WTC11 (cell line): ENCODE measurements at regions not wholly inside any gene's neighbourhood (a gene's known extent, or its start where the extent isn't known, plus 50 kb on each side); places are given as distances from the start of the nearest gene placed in this dataset.

Experiments used
- ATAC-seq: fragments of 200-7000 bp; cut with Tn5 transposase; 2 replicates; pipeline ENCODE4 v1.10.0; 2021; ENCODE audit warnings: mild to moderate bottlenecking, moderate library complexity
- CTCF ChIA-PET: fragments of 300-600 bp; sonication (Branson Sonifier 250); formaldehyde crosslinking; loops from one replicate; lab custom pipeline; 2021; ENCODE audit warnings: antibody characterized with exemption; lab: Charles Lee
- POLR2A ChIA-PET: fragments of 350-600 bp; sonication (Branson Sonifier 250); formaldehyde crosslinking; loops from one replicate; lab custom pipeline; 2021; ENCODE audit warnings: antibody characterized with exemption; lab: Charles Lee
- DNase-seq: peaks from one replicate; pipeline ENCODE4 v3.0.0; 2021; ENCODE audit warnings: low spot score
- H3K27ac Mint-ChIP-seq: 2 replicates; pipeline ENCODE4 v1.8.0; 2021; ENCODE audit warnings: mixed read lengths
- H3K27me3 Mint-ChIP-seq: 2 replicates; pipeline ENCODE4 v1.8.0; 2021; ENCODE audit warnings: low read depth, mild to moderate bottlenecking, moderate library complexity, mixed read lengths
- H3K36me3 Mint-ChIP-seq: 2 replicates; pipeline ENCODE4 v1.8.0; 2021; ENCODE audit warnings: mixed read lengths
- H3K4me1 Mint-ChIP-seq: 2 replicates; pipeline ENCODE4 v1.8.0; 2022; ENCODE audit warnings: mixed read lengths
- H3K4me3 Mint-ChIP-seq: 2 replicates; pipeline ENCODE4 v1.8.0; 2021; ENCODE audit warnings: mild to moderate bottlenecking, moderate library complexity, mixed read lengths
- H3K9me3 Mint-ChIP-seq: 2 replicates; pipeline ENCODE4 v1.8.0; 2021; ENCODE audit warnings: mixed read lengths
- ESRRA ChIP-seq: sonication (generic); formaldehyde crosslinking; IDR thresholded peaks from 2 replicates; pipeline ENCODE4 v1.8.1; 2022; ENCODE audit warnings: mild to moderate bottlenecking, missing genetic modification reagents, borderline replicate concordance
- FOXJ3 ChIP-seq: sonication (generic); formaldehyde crosslinking; IDR thresholded peaks from 2 replicates; pipeline ENCODE4 v1.9.0; 2021; ENCODE audit warnings: missing genetic modification reagents, mild to moderate bottlenecking, borderline replicate concordance
- IRF2 ChIP-seq: sonication (generic); formaldehyde crosslinking; IDR thresholded peaks from 2 replicates; pipeline ENCODE4 v1.8.0; 2022; ENCODE audit warnings: low read depth, missing genetic modification reagents, borderline replicate concordance
- NFATC4 ChIP-seq: fragments of 250-450 bp; sonication (Bioruptor Pico); IDR thresholded peaks from 2 replicates; pipeline ENCODE4 v1.9.0; 2021; ENCODE audit warnings: mild to moderate bottlenecking
- SMAD4 ChIP-seq: sonication (generic); formaldehyde crosslinking; IDR thresholded peaks from 2 replicates; pipeline ENCODE4 v1.8.0; 2022; ENCODE audit warnings: mild to moderate bottlenecking, missing genetic modification reagents
- SOX15 ChIP-seq: fragments of 250-450 bp; sonication (Bioruptor Pico); IDR thresholded peaks from 2 replicates; pipeline ENCODE4 v1.9.0; 2021; ENCODE audit warnings: mild to moderate bottlenecking
- TEAD4 ChIP-seq: sonication (generic); formaldehyde crosslinking; IDR thresholded peaks from 2 replicates; pipeline ENCODE4 v1.8.0; 2022; ENCODE audit warnings: mild to moderate bottlenecking, missing genetic modification reagents
- ZBTB21 ChIP-seq: sonication (generic); formaldehyde crosslinking; IDR thresholded peaks from 2 replicates; pipeline ENCODE4 v1.8.1; 2023; ENCODE audit warnings: mild to moderate bottlenecking, missing genetic modification reagents, borderline replicate concordance
- ZNF219 ChIP-seq: sonication (generic); formaldehyde crosslinking; IDR thresholded peaks from 2 replicates; pipeline ENCODE4 v1.8.0; 2023; ENCODE audit warnings: missing genetic modification reagents, mild to moderate bottlenecking, borderline replicate concordance
- TF ChIP-seq, protein P1 (sequence below): fragments of 250-450 bp; sonication (Bioruptor Pico); IDR thresholded peaks from 2 replicates; pipeline ENCODE4 v1.9.0; 2021; ENCODE audit warnings: moderate library complexity, mild to moderate bottlenecking, inconsistent platforms, borderline replicate concordance
- TF ChIP-seq, protein P2 (sequence below): sonication (generic); formaldehyde crosslinking; IDR thresholded peaks from 2 replicates; pipeline ENCODE4 v1.8.0; 2022; ENCODE audit warnings: mild to moderate bottlenecking, missing genetic modification reagents
- TF ChIP-seq, protein P3 (sequence below): sonication (generic); formaldehyde crosslinking; IDR thresholded peaks from 2 replicates; pipeline ENCODE4 v1.8.1; 2023; ENCODE audit warnings: mild to moderate bottlenecking, missing genetic modification reagents, borderline replicate concordance

DNA sequence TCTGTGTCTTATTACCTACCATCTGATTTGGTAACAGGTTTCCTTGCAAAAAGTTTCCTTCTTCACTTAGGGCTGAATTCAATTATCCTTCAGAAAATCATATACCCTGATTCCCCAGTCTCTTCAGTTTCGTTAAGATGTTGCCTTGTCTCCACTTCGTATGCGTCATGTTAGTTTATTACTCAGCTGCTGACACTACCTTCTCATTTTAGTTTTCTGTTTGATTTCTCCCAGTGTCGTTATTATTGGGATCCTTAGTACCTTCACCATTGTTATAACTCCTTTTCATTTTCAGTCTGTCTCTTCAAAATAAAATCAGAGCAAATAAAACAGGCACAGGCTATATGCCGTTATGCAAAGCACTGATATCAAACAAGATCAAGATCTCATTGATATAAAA is 87.5 kb upstream of the RBPJ start:
- ATAC-seq: no peak
- no peaks in the 10 kb centered on the region for H3K27me3 Mint-ChIP-seq
- POLR2A ChIA-PET: no interaction called here
- no peaks in the 10 kb centered on the region for H3K36me3 Mint-ChIP-seq
- H3K4me3 Mint-ChIP-seq: no peak overlapping the region
- peaks cover 12% of the 10 kb centered on the region for H3K4me1 Mint-ChIP-seq
- H3K27ac Mint-ChIP-seq: no peak overlapping the region
- TF ChIP-seq SOX15 (CRISPR knock-in tag): no peak
- H3K9me3 Mint-ChIP-seq: peaks cover 5% of the 10 kb centered on the region
- CTCF ChIA-PET: no interaction called here
- no peak for DNase-seq

DNA sequence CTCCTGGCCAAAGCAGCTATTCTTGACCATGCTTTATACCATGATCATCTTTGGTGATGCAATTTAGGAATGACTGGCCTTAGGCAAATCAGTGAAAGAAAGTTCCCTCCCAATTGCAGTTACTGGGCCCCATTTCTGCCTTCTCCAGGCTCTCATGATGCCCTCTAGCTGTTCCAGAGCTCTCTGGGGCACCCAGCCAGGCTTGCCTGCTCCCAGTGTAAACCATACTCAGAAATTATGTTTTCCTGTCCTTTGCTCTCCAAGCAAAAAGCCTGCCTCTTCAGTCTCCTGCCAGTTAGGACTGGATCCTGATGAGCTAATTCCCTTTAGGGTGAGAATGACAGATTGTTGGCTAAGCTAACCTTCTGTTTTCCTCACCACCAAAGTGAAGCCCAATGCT is 85.3 kb upstream of the RBPJ start:
- no peaks in the 10 kb centered on the region for H3K36me3 Mint-ChIP-seq
- CTCF ChIA-PET: interaction anchor here (1.0 to 1.1 kb wide), 2 partner anchors 74 to 90 kb away, joined by 3 read pairs; no protein-coding TSS in a partner anchor
- TF ChIP-seq ESRRA (CRISPR knock-in tag): no peak
- TF ChIP-seq TEAD4 (CRISPR knock-in tag): no peak
- TF ChIP-seq, protein P1, sequence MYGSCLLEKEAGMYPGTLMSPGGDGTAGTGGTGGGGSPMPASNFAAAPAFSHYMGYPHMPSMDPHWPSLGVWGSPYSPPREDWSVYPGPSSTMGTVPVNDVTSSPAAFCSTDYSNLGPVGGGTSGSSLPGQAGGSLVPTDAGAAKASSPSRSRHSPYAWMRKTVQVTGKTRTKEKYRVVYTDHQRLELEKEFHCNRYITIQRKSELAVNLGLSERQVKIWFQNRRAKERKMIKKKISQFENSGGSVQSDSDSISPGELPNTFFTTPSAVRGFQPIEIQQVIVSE (CRISPR knock-in tag): no peak
- no peak for TF ChIP-seq FOXJ3
- no peak for TF ChIP-seq SMAD4 (CRISPR knock-in tag)
- DNase-seq: no peak
- H3K27ac Mint-ChIP-seq: no peak overlapping the region
- POLR2A ChIA-PET: no interaction called here
- no peaks in the 10 kb centered on the region for H3K27me3 Mint-ChIP-seq
- H3K4me1 Mint-ChIP-seq: peaks cover 30% of the 10 kb centered on the region
- peaks cover 5% of the 10 kb centered on the region for H3K9me3 Mint-ChIP-seq
- no peak overlapping the region for H3K4me3 Mint-ChIP-seq
- 0 out of 2 replicates have a peak, but pooled peaks have one; percentile 12 for ATAC-seq

DNA sequence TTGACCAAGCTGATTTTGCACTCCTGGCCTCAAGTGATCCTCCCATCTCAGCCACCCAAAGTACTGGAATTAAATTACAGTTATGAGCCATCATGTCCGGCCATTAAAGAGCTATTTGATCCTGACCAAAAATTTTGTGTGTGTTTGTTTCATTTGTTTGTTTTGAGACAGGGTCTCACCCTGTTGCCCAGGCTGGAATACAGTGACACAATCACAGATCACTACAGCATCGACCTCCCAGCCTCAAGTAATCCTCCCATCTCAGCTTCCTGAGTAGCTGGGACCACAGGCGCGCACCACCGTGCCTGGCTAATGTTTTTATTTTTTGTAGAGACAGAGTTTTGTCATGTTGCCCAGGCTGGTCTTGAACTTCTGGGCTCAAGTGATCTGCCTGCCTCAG is 82.9 kb upstream of the RBPJ start:
- no peaks in the 10 kb centered on the region for H3K27me3 Mint-ChIP-seq
- DNase-seq: no peak
- CTCF ChIA-PET: interaction anchor here (0.6 to 1.6 kb wide), 5 partner anchors 87 to 250 kb away, joined by 3 to 7 read pairs (median 3); no protein-coding TSS in a partner anchor
- no peak for ATAC-seq
- no peak overlapping the region for H3K27ac Mint-ChIP-seq
- POLR2A ChIA-PET: interaction anchor here (0.6 kb wide), 1 partner anchor 861 kb away, joined by 4 read pairs; the partner anchor contains the start of gene ANAPC4
- no peak for TF ChIP-seq IRF2 (CRISPR knock-in tag)
- TF ChIP-seq, protein P2, sequence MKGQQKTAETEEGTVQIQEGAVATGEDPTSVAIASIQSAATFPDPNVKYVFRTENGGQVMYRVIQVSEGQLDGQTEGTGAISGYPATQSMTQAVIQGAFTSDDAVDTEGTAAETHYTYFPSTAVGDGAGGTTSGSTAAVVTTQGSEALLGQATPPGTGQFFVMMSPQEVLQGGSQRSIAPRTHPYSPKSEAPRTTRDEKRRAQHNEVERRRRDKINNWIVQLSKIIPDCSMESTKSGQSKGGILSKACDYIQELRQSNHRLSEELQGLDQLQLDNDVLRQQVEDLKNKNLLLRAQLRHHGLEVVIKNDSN (CRISPR knock-in tag): no peak
- TF ChIP-seq, all 79 proteins: peak for 0
- no peak overlapping the region for H3K4me3 Mint-ChIP-seq
- H3K36me3 Mint-ChIP-seq: no peaks in the 10 kb centered on the region
- peaks cover 5% of the 10 kb centered on the region for H3K9me3 Mint-ChIP-seq
- peaks cover 27% of the 10 kb centered on the region for H3K4me1 Mint-ChIP-seq

DNA sequence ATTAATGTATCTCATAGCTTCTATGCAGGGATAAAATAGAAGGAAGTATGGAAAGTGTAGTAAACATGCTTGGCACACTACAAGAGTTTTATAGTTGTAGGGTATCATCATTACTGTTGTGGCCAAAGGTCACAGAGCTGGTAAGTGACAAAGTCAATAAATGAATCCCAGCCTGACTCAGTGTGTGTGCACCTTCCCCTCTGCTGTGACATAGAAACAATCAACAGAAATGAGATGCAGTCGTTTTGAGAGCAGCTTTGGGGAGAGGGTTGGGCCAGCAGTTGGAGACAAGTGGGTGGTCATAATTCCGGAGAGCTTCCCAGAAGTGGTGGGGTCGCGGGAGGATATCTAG is 82.4 kb upstream of the RBPJ start:
- CTCF ChIA-PET: interaction anchor here (0.6 to 1.6 kb wide), 5 partner anchors 87 to 250 kb away, joined by 3 to 7 read pairs (median 3); no protein-coding TSS in a partner anchor
- H3K4me3 Mint-ChIP-seq: peak overlapping the region; percentile 10
- no peaks in the 10 kb centered on the region for H3K36me3 Mint-ChIP-seq
- no peak for DNase-seq
- peaks cover 27% of the 10 kb centered on the region for H3K4me1 Mint-ChIP-seq
- TF ChIP-seq ZBTB21 (CRISPR knock-in tag): no peak
- no peak for TF ChIP-seq SOX15 (CRISPR knock-in tag)
- TF ChIP-seq ZNF219 (CRISPR knock-in tag): no peak
- TF ChIP-seq, protein P3, sequence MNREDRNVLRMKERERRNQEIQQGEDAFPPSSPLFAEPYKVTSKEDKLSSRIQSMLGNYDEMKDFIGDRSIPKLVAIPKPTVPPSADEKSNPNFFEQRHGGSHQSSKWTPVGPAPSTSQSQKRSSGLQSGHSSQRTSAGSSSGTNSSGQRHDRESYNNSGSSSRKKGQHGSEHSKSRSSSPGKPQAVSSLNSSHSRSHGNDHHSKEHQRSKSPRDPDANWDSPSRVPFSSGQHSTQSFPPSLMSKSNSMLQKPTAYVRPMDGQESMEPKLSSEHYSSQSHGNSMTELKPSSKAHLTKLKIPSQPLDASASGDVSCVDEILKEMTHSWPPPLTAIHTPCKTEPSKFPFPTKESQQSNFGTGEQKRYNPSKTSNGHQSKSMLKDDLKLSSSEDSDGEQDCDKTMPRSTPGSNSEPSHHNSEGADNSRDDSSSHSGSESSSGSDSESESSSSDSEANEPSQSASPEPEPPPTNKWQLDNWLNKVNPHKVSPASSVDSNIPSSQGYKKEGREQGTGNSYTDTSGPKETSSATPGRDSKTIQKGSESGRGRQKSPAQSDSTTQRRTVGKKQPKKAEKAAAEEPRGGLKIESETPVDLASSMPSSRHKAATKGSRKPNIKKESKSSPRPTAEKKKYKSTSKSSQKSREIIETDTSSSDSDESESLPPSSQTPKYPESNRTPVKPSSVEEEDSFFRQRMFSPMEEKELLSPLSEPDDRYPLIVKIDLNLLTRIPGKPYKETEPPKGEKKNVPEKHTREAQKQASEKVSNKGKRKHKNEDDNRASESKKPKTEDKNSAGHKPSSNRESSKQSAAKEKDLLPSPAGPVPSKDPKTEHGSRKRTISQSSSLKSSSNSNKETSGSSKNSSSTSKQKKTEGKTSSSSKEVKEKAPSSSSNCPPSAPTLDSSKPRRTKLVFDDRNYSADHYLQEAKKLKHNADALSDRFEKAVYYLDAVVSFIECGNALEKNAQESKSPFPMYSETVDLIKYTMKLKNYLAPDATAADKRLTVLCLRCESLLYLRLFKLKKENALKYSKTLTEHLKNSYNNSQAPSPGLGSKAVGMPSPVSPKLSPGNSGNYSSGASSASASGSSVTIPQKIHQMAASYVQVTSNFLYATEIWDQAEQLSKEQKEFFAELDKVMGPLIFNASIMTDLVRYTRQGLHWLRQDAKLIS: no peak
- no peak for TF ChIP-seq NFATC4
- H3K9me3 Mint-ChIP-seq: peaks cover 5% of the 10 kb centered on the region
- no peak for ATAC-seq
- POLR2A ChIA-PET: interaction anchor here (0.6 kb wide), 1 partner anchor 861 kb away, joined by 4 read pairs; the partner anchor contains the start of gene ANAPC4
- H3K27me3 Mint-ChIP-seq: no peaks in the 10 kb centered on the region
- peak overlapping the region; percentile 38; the same call in 1 of the 2 replicates for H3K27ac Mint-ChIP-seq
